ENCODE measurements at regions not wholly inside any gene's neighbourhood (a gene's known extent, or its start where the extent isn't known, plus 50 kb on each side); places are given as distances from the start of the nearest gene placed in this dataset.

DNA sequence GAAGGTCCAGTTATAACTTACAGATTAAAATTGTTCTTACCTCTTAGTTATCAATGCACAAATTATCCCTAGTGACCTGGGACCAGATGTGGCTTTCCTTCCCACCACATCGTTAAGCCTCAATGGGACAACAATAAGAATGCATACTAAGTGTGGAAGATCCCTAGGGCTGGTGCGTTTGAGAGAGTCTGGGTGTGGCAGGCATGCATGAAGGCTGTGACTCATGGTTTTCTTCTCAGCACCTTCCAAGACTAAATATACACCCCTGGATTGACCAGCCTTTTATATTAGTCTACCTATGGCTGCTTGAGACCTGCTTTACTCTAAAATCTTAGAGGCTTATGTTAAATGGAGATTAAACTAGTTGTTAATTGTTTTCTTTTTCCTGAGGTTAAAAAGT lies 261.7 kb upstream of the SLC14A2 start:
- ChIA-PET POLR2A (no interaction called here), CTCF (interaction anchor here (1.3 kb wide), 1 partner anchor 77 kb away, joined by 3 read pairs; no protein-coding TSS in a partner anchor), SMC1A (ENCODE audit: uncharacterized antibody, unreplicated experiment) (no interaction called here), RAD21 (ENCODE audit: unreplicated experiment) (no interaction called here)
- Histone ChIP-seq H3K4me2 (ENCODE audit: control insufficient read depth, insufficient read depth) (no peak overlapping the region), H3K9ac (ENCODE audit: control insufficient read depth, insufficient read depth, low read length) (no peak overlapping the region), H3K27ac (ENCODE audit: control insufficient read depth, insufficient read depth) (no peak overlapping the region), H3K9me3 (replicated peaks; ENCODE audit: control insufficient read depth, insufficient read depth, low read length) (no peaks in the 10 kb centered on the region), H4K20me1 (ENCODE audit: control insufficient read depth, insufficient read depth) (no peaks in the 10 kb centered on the region), H3K79me2 (ENCODE audit: control insufficient read depth, insufficient read depth, low read length) (no peaks in the 10 kb centered on the region), H3K4me1 (ENCODE audit: control insufficient read depth, insufficient read depth, low read length) (no peaks in the 10 kb centered on the region), H2AFZ (ENCODE audit: control insufficient read depth, low read depth, low read length) (no peak overlapping the region), H3K27me3 (replicated peaks in 1 of 2; ENCODE audit: control insufficient read depth in 2 of 2, insufficient read depth in 2 of 2, low read length in 1 of 2) (peaks cover 0 to 3% of the 10 kb centered on the region in 2 experiments; a peak in 1 of 4 replicates), H3K36me3 (ENCODE audit: control insufficient read depth in 2 of 2, insufficient read depth in 2 of 2, low read length in 1 of 2) (no peaks in the 10 kb centered on the region), H3K4me3 (no peak overlapping the region)
- FAIRE-seq: no peak
- no peak for ATAC-seq
- in situ Hi-C loops (cut with MboI) (no loop called here), intact Hi-C loops (cut with micrococcal nuclease; ENCODE audit: unreplicated experiment) (no loop called here)
- TF ChIP-seq ZZZ3 (IDR thresholded peaks at IDR 0.05; ENCODE audit: control insufficient read depth, insufficient read length, low read depth) (no peak), EZH2 (IDR thresholded peaks at IDR 0.05; ENCODE audit: borderline replicate concordance, control insufficient read depth, low read depth, low read length) (no peak), REST (IDR thresholded peaks at IDR 0.05; ENCODE audit: low read depth, low read length) (no peak), CBX3 (IDR thresholded peaks at IDR 0.05; ENCODE audit: borderline replicate concordance, low read depth) (no peak), EGR1 (IDR thresholded peaks at IDR 0.05; ENCODE audit: borderline replicate concordance in 1 of 2, low read depth in 2 of 2, low read length in 2 of 2) (no peak), ZNF687 (IDR thresholded peaks at IDR 0.05) (no peak), SMARCA5 (IDR thresholded peaks at IDR 0.05) (no peak), CHD2 (IDR thresholded peaks at IDR 0.05; ENCODE audit: borderline replicate concordance, low read depth, low read length) (no peak), BRCA1 (IDR thresholded peaks at IDR 0.05; ENCODE audit: low read depth, low read length) (no peak), LARP7 (IDR thresholded peaks at IDR 0.05) (no peak), CEBPB (IDR thresholded peaks at IDR 0.05; ENCODE audit: borderline replicate concordance in 1 of 2, low read depth in 2 of 2, low read length in 2 of 2) (no peak), TARDBP (IDR thresholded peaks at IDR 0.05; ENCODE audit: borderline replicate concordance) (no peak), IRF4 (IDR thresholded peaks at IDR 0.05; ENCODE audit: low read depth, low read length) (no peak)
- TF ChIP-seq, protein P1, sequence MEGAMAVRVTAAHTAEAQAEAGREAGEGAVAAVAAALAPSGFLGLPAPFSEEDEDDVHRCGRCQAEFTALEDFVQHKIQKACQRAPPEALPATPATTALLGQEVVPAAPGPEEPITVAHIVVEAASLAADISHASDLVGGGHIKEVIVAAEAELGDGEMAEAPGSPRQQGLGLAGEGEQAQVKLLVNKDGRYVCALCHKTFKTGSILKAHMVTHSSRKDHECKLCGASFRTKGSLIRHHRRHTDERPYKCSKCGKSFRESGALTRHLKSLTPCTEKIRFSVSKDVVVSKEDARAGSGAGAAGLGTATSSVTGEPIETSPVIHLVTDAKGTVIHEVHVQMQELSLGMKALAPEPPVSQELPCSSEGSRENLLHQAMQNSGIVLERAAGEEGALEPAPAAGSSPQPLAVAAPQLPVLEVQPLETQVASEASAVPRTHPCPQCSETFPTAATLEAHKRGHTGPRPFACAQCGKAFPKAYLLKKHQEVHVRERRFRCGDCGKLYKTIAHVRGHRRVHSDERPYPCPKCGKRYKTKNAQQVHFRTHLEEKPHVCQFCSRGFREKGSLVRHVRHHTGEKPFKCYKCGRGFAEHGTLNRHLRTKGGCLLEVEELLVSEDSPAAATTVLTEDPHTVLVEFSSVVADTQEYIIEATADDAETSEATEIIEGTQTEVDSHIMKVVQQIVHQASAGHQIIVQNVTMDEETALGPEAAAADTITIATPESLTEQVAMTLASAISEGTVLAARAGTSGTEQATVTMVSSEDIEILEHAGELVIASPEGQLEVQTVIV (IDR thresholded peaks at IDR 0.05; ENCODE audit: borderline replicate concordance, partially characterized antibody): no peak
- WGBS (ENCODE audit: insufficient coverage, insufficient replicate concordance, low lambda C conversion rate, missing lambda C conversion rate): 0% methylated on average over 2 of the region's 2 CpGs
- no peak for DNase-seq (ENCODE audit: low read depth, low spot score)
- BruUV-seq (replicated peaks): no TSS peak

Data from GM12878 (cell line).